Trophoblast cell (in vitro differentiated cells and primary cell): ENCODE measurements at regions not wholly inside any gene's neighbourhood (a gene's known extent, or its start where the extent isn't known, plus 50 kb on each side); places are given as distances from the start of the nearest gene placed in this dataset.

ENCODE experiments used
- DNase-seq, 2 donors: peaks; one replicate each; pipeline ENCODE4 v3.0.0-alpha.2; 2016
- H2AFZ ChIP-seq: 2 replicates; pipeline ENCODE4 v1.6.1; 2013; ENCODE audit warnings: low read length, moderate library complexity, mild to moderate bottlenecking; ENCODE audit not compliant: insufficient read depth, poor library complexity
- H2AK5ac ChIP-seq: 2 replicates; pipeline ENCODE4 v1.6.1; 2013; ENCODE audit warnings: mild to moderate bottlenecking, low read length
- H2BK120ac ChIP-seq: 2 replicates; pipeline ENCODE4 v1.6.1; 2013; ENCODE audit warnings: low read length, mild to moderate bottlenecking, moderate library complexity; ENCODE audit not compliant: insufficient read depth, poor library complexity
- H2BK12ac ChIP-seq: 2 replicates; pipeline ENCODE4 v1.6.1; 2013; ENCODE audit warnings: mild to moderate bottlenecking, low read length, moderate library complexity
- H2BK5ac ChIP-seq: 2 replicates; pipeline ENCODE4 v1.6.1; 2013; ENCODE audit warnings: low read length, low read depth, moderate library complexity, mild to moderate bottlenecking; ENCODE audit not compliant: poor library complexity
- H3K14ac ChIP-seq: 2 replicates; pipeline ENCODE4 v1.6.1; 2013; ENCODE audit warnings: mild to moderate bottlenecking, low read length
- H3K18ac ChIP-seq: 2 replicates; pipeline ENCODE4 v1.6.1; 2013; ENCODE audit warnings: mild to moderate bottlenecking, low read length
- H3K23ac ChIP-seq: 2 replicates; pipeline ENCODE4 v1.6.1; 2013; ENCODE audit warnings: low read length
- H3K27ac ChIP-seq: 2 replicates; pipeline ENCODE4 v1.5.1; 2013; ENCODE audit warnings: low read depth, mild to moderate bottlenecking, inconsistent platforms, low read length, moderate library complexity
- H3K27me3 ChIP-seq: 2 replicates; pipeline ENCODE4 v1.6.1; 2013; ENCODE audit warnings: inconsistent platforms, mild to moderate bottlenecking, low read length, moderate library complexity; ENCODE audit not compliant: insufficient read depth
- H3K36me3 ChIP-seq, 2 experiments: 1 replicate in 1 of 2; 2 replicates in 1 of 2; pipeline ENCODE4 v1.6.1; 2013; ENCODE audit warnings: low read length in 2 of 2, mild to moderate bottlenecking in 2 of 2, moderate library complexity in 1 of 2; ENCODE audit not compliant: insufficient read depth in 2 of 2, control insufficient read depth in 1 of 2
- H3K4ac ChIP-seq: 2 replicates; pipeline ENCODE4 v1.6.1; 2013; ENCODE audit warnings: low read depth, mild to moderate bottlenecking, low read length, moderate library complexity
- H3K4me1 ChIP-seq, 2 experiments: 1 replicate in 1 of 2; 2 replicates in 1 of 2; pipeline ENCODE4 v1.6.1; 2013; ENCODE audit warnings: low read length in 2 of 2, mild to moderate bottlenecking in 2 of 2, moderate library complexity in 1 of 2; ENCODE audit not compliant: insufficient read depth in 2 of 2, control insufficient read depth in 1 of 2
- H3K4me2 ChIP-seq: 2 replicates; pipeline ENCODE4 v1.6.1; 2013; ENCODE audit warnings: inconsistent platforms, mild to moderate bottlenecking, low read length, moderate library complexity
- H3K4me3 ChIP-seq: 2 replicates; pipeline ENCODE4 v1.5.1; 2013; ENCODE audit warnings: mild to moderate bottlenecking, low read depth, low read length, inconsistent platforms
- H3K79me1 ChIP-seq: one replicate; pipeline ENCODE4 v1.6.1; 2013; ENCODE audit warnings: low read length
- H3K79me2 ChIP-seq: 2 replicates; pipeline ENCODE4 v1.6.1; 2013; ENCODE audit warnings: low read length, mild to moderate bottlenecking; ENCODE audit not compliant: control insufficient read depth, insufficient read depth, poor library complexity
- H3K9ac ChIP-seq: 2 replicates; pipeline ENCODE4 v1.6.1; 2013; ENCODE audit warnings: mild to moderate bottlenecking, low read length
- H3K9me3 ChIP-seq: 2 replicates; pipeline ENCODE4 v1.6.1; 2013; ENCODE audit warnings: low read depth, mild to moderate bottlenecking, control low read depth, inconsistent platforms, low read length; ENCODE audit not compliant: insufficient read depth
- H4K12ac ChIP-seq: 2 replicates; pipeline ENCODE4 v1.6.1; 2013; ENCODE audit warnings: low read depth, mild to moderate bottlenecking, low read length, moderate library complexity
- H4K8ac ChIP-seq: 2 replicates; pipeline ENCODE4 v1.6.1; 2013; ENCODE audit warnings: low read depth, mild to moderate bottlenecking, low read length, moderate library complexity
- H4K91ac ChIP-seq: one replicate; pipeline ENCODE4 v1.6.1; 2013; ENCODE audit warnings: low read depth, mild to moderate bottlenecking, low read length, moderate library complexity
- WGBS: extraction: QIAGEN DNeasy Blood & Tissue Kit; methylation state at CpG from one replicate; pipeline ENCODE4 v1.1.7; 2013; ENCODE audit warnings: missing lambda C conversion rate; ENCODE audit not compliant: insufficient read length, insufficient coverage; ENCODE audit errors: extremely low coverage; 5-methylcytosine and 5-hydroxymethylcytosine counted together

GRCh38 chr13:37257051-37257450 lies 151.6 kb upstream of the CSNK1A1L start:
- no peak overlapping the region for H4K12ac ChIP-seq
- H3K14ac ChIP-seq: no peak overlapping the region
- H3K4ac ChIP-seq: no peak overlapping the region
- no peak overlapping the region for H2BK5ac ChIP-seq
- no peaks in the 10 kb centered on the region for H3K9me3 ChIP-seq
- no peak overlapping the region for H3K23ac ChIP-seq
- no peaks in the 10 kb centered on the region for H3K4me1 ChIP-seq
- no peak overlapping the region for H3K27ac ChIP-seq
- no peak overlapping the region for H3K18ac ChIP-seq
- H3K79me2 ChIP-seq: no peaks in the 10 kb centered on the region
- no peak overlapping the region for H2AFZ ChIP-seq
- WGBS: no CpG with 5 or more reads among the region's 1 CpG
- DNase-seq: no peak
- no peak overlapping the region for H4K91ac ChIP-seq
- H4K8ac ChIP-seq: no peak overlapping the region
- no peak overlapping the region for H2AK5ac ChIP-seq
- no peaks in the 10 kb centered on the region for H3K27me3 ChIP-seq
- H3K4me2 ChIP-seq: no peak overlapping the region
- no peak overlapping the region for H3K4me3 ChIP-seq
- H2BK120ac ChIP-seq: no peak overlapping the region
- H3K36me3 ChIP-seq: no peaks in the 10 kb centered on the region
- no peak overlapping the region for H2BK12ac ChIP-seq
- H3K79me1 ChIP-seq: no peaks in the 10 kb centered on the region
- H3K9ac ChIP-seq: no peak overlapping the region

- no peak for DNase-seq
- no peak overlapping the region for H3K18ac ChIP-seq
- no peak overlapping the region for H3K27ac ChIP-seq
- no peak overlapping the region for H4K91ac ChIP-seq
- no peak overlapping the region for H4K8ac ChIP-seq
- H3K36me3 ChIP-seq: no peaks in the 10 kb centered on the region
- no peak overlapping the region for H2AFZ ChIP-seq
- H2BK120ac ChIP-seq: no peak overlapping the region
- H2BK5ac ChIP-seq: no peak overlapping the region
- no peaks in the 10 kb centered on the region for H3K79me1 ChIP-seq
- no peak overlapping the region for H3K4ac ChIP-seq
- H3K4me2 ChIP-seq: no peak overlapping the region
- H3K9ac ChIP-seq: no peak overlapping the region
- no peaks in the 10 kb centered on the region for H3K9me3 ChIP-seq
- H4K12ac ChIP-seq: no peak overlapping the region
- no CpG with 5 or more reads among the region's 4 CpGs for WGBS
- H3K14ac ChIP-seq: no peak overlapping the region
- no peak overlapping the region for H3K4me3 ChIP-seq
- no peak overlapping the region for H3K23ac ChIP-seq
- H3K27me3 ChIP-seq: no peaks in the 10 kb centered on the region
- no peaks in the 10 kb centered on the region for H3K4me1 ChIP-seq
- no peak overlapping the region for H2AK5ac ChIP-seq
- no peaks in the 10 kb centered on the region for H3K79me2 ChIP-seq
- H2BK12ac ChIP-seq: no peak overlapping the region
These were observed 136.3 kb upstream of the CSNK1A1L start for GRCh38 chr13:37241786-37242185.

DNA sequence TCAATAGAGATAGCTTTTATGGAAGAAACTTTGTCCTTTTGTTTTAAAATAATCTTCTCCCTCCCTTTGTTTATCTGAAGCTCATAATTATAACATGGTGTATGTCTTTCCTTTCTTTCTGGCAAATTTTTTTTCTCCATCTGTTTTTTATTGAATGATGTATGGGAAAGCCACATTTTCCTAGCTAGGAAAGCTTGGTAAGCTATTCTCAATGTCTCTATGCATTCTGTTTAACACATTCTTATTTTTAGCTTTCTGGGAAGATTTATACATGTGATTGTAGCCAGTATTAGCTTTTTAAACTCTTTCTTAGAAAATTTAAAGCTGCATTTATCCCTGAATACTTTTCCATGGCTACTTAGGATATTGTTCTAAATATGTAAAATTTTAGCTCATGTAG lies 124.9 kb upstream of the CSNK1A1L start:
- H3K14ac ChIP-seq: no peak overlapping the region
- H4K12ac ChIP-seq: no peak overlapping the region
- H3K27ac ChIP-seq: no peak overlapping the region
- no peak overlapping the region for H4K8ac ChIP-seq
- no peak overlapping the region for H3K23ac ChIP-seq
- no peak overlapping the region for H2BK5ac ChIP-seq
- no peaks in the 10 kb centered on the region for H3K79me2 ChIP-seq
- H2AFZ ChIP-seq: no peak overlapping the region
- H3K4me3 ChIP-seq: no peak overlapping the region
- no peaks in the 10 kb centered on the region for H3K9me3 ChIP-seq
- H3K27me3 ChIP-seq: no peaks in the 10 kb centered on the region
- no peaks in the 10 kb centered on the region for H3K36me3 ChIP-seq
- H3K79me1 ChIP-seq: no peaks in the 10 kb centered on the region
- H3K4ac ChIP-seq: no peak overlapping the region
- H3K9ac ChIP-seq: no peak overlapping the region
- no peak overlapping the region for H2BK12ac ChIP-seq
- no peaks in the 10 kb centered on the region for H3K4me1 ChIP-seq
- no peak overlapping the region for H4K91ac ChIP-seq
- no peak overlapping the region for H2AK5ac ChIP-seq
- no peak for DNase-seq
- H2BK120ac ChIP-seq: no peak overlapping the region
- H3K18ac ChIP-seq: no peak overlapping the region
- H3K4me2 ChIP-seq: no peak overlapping the region

DNA sequence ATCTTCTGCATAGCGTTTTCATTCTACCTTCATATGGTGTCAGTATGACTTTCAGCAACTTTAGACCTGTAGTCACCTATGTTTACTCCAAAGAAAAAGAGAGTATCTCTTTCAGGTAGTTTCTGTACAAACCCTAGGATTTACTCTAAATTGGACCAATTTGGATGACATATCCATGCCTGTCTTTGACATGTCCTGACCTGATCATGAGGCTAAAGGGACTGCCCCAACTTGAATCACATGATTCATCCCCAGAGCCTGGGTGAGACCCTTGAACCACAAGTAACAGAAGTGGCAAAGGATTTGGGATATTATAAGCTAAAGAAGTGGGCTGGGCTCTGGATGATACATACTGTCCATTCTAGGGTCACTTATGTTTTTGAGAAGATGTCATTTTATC lies 124.5 kb upstream of the CSNK1A1L start:
- Histone ChIP-seq H3K36me3 (no peaks in the 10 kb centered on the region), H4K12ac (no peak overlapping the region), H3K9ac (no peak overlapping the region), H3K79me2 (no peaks in the 10 kb centered on the region), H3K18ac (no peak overlapping the region), H2BK5ac (no peak overlapping the region), H2AFZ (no peak overlapping the region), H2BK12ac (no peak overlapping the region), H3K4ac (no peak overlapping the region), H3K9me3 (no peaks in the 10 kb centered on the region), H3K4me1 (no peaks in the 10 kb centered on the region), H3K27ac (no peak overlapping the region), H4K91ac (no peak overlapping the region), H3K27me3 (no peaks in the 10 kb centered on the region), H4K8ac (no peak overlapping the region), H3K14ac (no peak overlapping the region), H3K79me1 (no peaks in the 10 kb centered on the region), H3K4me2 (no peak overlapping the region), H3K23ac (no peak overlapping the region), H3K4me3 (no peak overlapping the region), H2BK120ac (no peak overlapping the region), H2AK5ac (no peak overlapping the region)
- no CpG with 5 or more reads among the region's 1 CpG for WGBS
- DNase-seq: no peak

DNA sequence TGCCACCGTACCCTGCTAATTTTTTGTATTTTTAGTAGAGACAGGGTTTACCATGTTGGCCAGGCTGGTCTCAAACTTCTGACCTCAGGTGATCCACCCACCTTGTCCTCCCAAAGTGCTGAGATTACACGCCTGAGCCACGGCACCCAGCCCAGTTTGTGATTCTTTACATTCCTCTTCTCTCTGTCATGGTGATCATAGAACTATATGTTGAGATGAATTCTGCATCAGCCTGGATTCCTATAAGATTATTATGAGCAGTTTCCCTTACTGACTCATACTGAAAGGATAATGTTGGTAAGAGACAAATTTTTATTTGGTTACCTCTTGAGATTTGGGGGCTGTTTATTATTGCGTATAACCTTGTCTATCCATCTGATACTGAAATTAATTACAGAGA lies 121.5 kb upstream of the CSNK1A1L start:
- Histone ChIP-seq H3K9me3 (no peaks in the 10 kb centered on the region), H2AFZ (no peak overlapping the region), H3K18ac (no peak overlapping the region), H3K9ac (no peak overlapping the region), H2BK12ac (no peak overlapping the region), H3K4me3 (no peak overlapping the region), H3K27ac (no peak overlapping the region), H3K36me3 (no peaks in the 10 kb centered on the region), H2BK5ac (no peak overlapping the region), H4K12ac (no peak overlapping the region), H2AK5ac (no peak overlapping the region), H3K4me1 (no peaks in the 10 kb centered on the region), H3K27me3 (no peaks in the 10 kb centered on the region), H4K8ac (no peak overlapping the region), H4K91ac (no peak overlapping the region), H2BK120ac (no peak overlapping the region), H3K14ac (no peak overlapping the region), H3K4me2 (no peak overlapping the region), H3K79me2 (no peaks in the 10 kb centered on the region), H3K79me1 (no peaks in the 10 kb centered on the region), H3K4ac (no peak overlapping the region), H3K23ac (no peak overlapping the region)
- no CpG with 5 or more reads among the region's 4 CpGs for WGBS
- DNase-seq: no peak
